Esophagus squamous epithelium (tissue), 5 donors: ENCODE measurements at regions not wholly inside any gene's neighbourhood (a gene's known extent, or its start where the extent isn't known, plus 50 kb on each side); places are given as distances from the start of the nearest gene placed in this dataset.

Experiments
- DNase-seq: peaks from one replicate; lab custom pipeline; 2025; lab: John Stamatoyannopoulos, UW
- H3K27ac ChIP-seq, 4 donors: fragments of 200-600 bp; sonication (generic); one replicate each; pipeline ENCODE4 v1.5.1; 2016 to 2019; ENCODE audit warnings: mild to moderate bottlenecking in 1 of 4
- H3K27me3 ChIP-seq, 4 donors: fragments of 200-600 bp; sonication (generic); 1 replicate in 3 of 4; 2 replicates in 1 of 4; pipeline versions ENCODE4 v1.5.1 to v1.6.0; 2017 to 2021; ENCODE audit warnings: antibody characterized with exemption in 1 of 4
- H3K36me3 ChIP-seq, 3 donors: fragments of 200-600 bp; sonication (generic); one replicate each; pipeline ENCODE4 v1.5.1; 2016 to 2019
- H3K4me1 ChIP-seq, 3 donors: fragments of 200-600 bp; sonication (generic); one replicate each; pipeline ENCODE4 v1.5.1; 2017 to 2019
- H3K4me3 ChIP-seq, 4 donors: fragments of 200-600 bp; sonication (generic); 1 replicate in 3 of 4; 2 replicates in 1 of 4; pipeline ENCODE4 v1.5.1; 2016 to 2019; ENCODE audit warnings: mild to moderate bottlenecking in 2 of 4, moderate library complexity in 1 of 4
- H3K9me3 ChIP-seq, 3 donors: fragments of 200-600 bp; sonication (generic); one replicate each; pipeline ENCODE4 v1.5.1; 2016 to 2019
- POLR2A ChIP-seq, 4 donors: fragments of 450-650 bp; IDR thresholded peaks; one replicate each; pipeline ENCODE4 v1.6.1; 2017; ENCODE audit warnings: antibody characterized with exemption in 4 of 4, mild to moderate bottlenecking in 4 of 4, moderate library complexity in 3 of 4
- WGBS, 2 donors: methylation state at CpG; one replicate each; pipeline ENCODE4 v1.1.5; 2018; 5-methylcytosine and 5-hydroxymethylcytosine counted together
- intact Hi-C: fragments of 100-400 bp; cut with DNase I; formaldehyde crosslinking; loops from one replicate; pipeline ENCODE4 v1.15.0; 2022
- TF ChIP-seq, protein P1 (sequence below), 6 experiments: fragments of 450-650 bp in 4 of 6; fragments of 200-600 bp in 2 of 6; sonication (generic) in 2 of 6; IDR thresholded peaks; one replicate each; pipeline ENCODE4 v1.5.1; 2016 to 2019; ENCODE audit warnings: antibody characterized with exemption in 6 of 6, mild to moderate bottlenecking in 4 of 6, moderate library complexity in 4 of 6
- donor health status: DM: yes; HTN: yes; CAD: no.

- 79 to 82% methylated on average over 4 of the region's 4 CpGs for WGBS, 2 donors
- TF ChIP-seq, protein P1, sequence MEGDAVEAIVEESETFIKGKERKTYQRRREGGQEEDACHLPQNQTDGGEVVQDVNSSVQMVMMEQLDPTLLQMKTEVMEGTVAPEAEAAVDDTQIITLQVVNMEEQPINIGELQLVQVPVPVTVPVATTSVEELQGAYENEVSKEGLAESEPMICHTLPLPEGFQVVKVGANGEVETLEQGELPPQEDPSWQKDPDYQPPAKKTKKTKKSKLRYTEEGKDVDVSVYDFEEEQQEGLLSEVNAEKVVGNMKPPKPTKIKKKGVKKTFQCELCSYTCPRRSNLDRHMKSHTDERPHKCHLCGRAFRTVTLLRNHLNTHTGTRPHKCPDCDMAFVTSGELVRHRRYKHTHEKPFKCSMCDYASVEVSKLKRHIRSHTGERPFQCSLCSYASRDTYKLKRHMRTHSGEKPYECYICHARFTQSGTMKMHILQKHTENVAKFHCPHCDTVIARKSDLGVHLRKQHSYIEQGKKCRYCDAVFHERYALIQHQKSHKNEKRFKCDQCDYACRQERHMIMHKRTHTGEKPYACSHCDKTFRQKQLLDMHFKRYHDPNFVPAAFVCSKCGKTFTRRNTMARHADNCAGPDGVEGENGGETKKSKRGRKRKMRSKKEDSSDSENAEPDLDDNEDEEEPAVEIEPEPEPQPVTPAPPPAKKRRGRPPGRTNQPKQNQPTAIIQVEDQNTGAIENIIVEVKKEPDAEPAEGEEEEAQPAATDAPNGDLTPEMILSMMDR (IDR thresholded peaks at IDR 0.05) = no peak
- TF ChIP-seq POLR2A (IDR thresholded peaks at IDR 0.05) = no peak
- no peaks in the 10 kb centered on the region for H3K4me1 ChIP-seq
- no peaks in the 10 kb centered on the region for H3K36me3 ChIP-seq
- H3K4me3 ChIP-seq = no peak overlapping the region
- DNase-seq = no peak
- no peaks in the 10 kb centered on the region for H3K27me3 ChIP-seq
- H3K9me3 ChIP-seq = no peaks in the 10 kb centered on the region
- H3K27ac ChIP-seq = no peak overlapping the region
- intact Hi-C loops = no loop called here
Measured at GRCh38 chr18:53792762-53793161, 431.7 kb downstream of the MBD2 start.

DNA sequence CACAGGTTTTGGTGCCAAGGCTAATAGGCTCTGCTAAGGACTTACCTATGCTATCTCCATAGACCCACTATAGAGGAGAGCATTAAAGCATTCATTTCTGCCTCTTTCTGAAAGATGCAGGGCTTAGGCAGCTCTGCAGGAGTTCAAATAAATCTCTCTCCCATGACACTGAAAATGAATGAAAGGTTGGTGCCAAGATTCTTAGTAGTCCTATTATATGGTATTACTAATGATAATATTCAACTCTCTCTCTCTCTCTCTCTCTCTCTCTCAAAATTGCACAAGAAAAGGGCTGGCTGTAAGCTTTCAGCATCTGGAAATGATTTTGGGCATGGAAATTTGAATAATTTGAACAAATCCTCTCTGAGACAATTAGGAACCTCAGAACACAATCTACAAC, 433.7 kb downstream of the MBD2 start:
- Histone ChIP-seq H3K4me1 (no peaks in the 10 kb centered on the region), H3K36me3 (no peaks in the 10 kb centered on the region), H3K4me3 (no peak overlapping the region), H3K27ac (no peak overlapping the region), H3K27me3 (no peaks in the 10 kb centered on the region), H3K9me3 (no peaks in the 10 kb centered on the region)
- DNase-seq = no peak
- no peak for TF ChIP-seq POLR2A (IDR thresholded peaks at IDR 0.05)
- TF ChIP-seq, protein P1 (IDR thresholded peaks at IDR 0.05) = no peak
- intact Hi-C loops = no loop called here

GRCh38 chr18:53789376-53790247, 434.9 kb downstream of the MBD2 start:
- Histone ChIP-seq H3K27me3 (no peaks in the 10 kb centered on the region), H3K4me3 (no peak overlapping the region), H3K27ac (no peak overlapping the region), H3K36me3 (no peaks in the 10 kb centered on the region), H3K9me3 (no peaks in the 10 kb centered on the region), H3K4me1 (no peaks in the 10 kb centered on the region)
- WGBS, 2 donors = 57 to 66% methylated on average over 4 of the region's 4 CpGs
- DNase-seq = no peak
- intact Hi-C loops = no loop called here
- TF ChIP-seq, protein P1 (IDR thresholded peaks at IDR 0.05) = no peak

DNA sequence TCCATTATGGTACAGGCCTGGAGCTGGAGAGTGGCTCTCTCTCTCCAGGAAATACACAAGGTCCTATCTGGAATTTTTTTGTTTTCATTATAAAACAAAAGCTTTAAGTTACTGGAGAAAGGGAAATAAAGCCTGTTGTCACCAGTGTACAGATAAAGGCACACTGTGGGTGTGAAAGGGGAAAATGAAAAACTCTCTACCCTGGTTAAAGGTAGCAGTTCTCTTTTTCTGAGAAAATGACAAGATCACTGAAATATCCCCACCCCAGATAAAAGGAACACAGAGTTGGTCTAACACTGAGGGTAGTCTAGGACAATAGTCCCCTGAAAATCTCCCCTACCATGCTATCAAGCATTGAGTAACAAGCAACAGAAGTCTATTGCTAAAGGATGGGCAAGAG, 438.7 kb downstream of the MBD2 start:
- Histone ChIP-seq H3K4me1 (no peaks in the 10 kb centered on the region), H3K36me3 (no peaks in the 10 kb centered on the region), H3K27ac (no peak overlapping the region), H3K4me3 (no peak overlapping the region), H3K9me3 (no peaks in the 10 kb centered on the region), H3K27me3 (no peaks in the 10 kb centered on the region)
- DNase-seq = no peak
- no peak for TF ChIP-seq POLR2A (IDR thresholded peaks at IDR 0.05)
- TF ChIP-seq, protein P1 (IDR thresholded peaks at IDR 0.05) = no peak
- intact Hi-C loops = no loop called here

- H3K4me3 ChIP-seq = no peak overlapping the region
- H3K27me3 ChIP-seq = no peaks in the 10 kb centered on the region
- intact Hi-C loops = no loop called here
- H3K27ac ChIP-seq = no peak overlapping the region
- no peaks in the 10 kb centered on the region for H3K4me1 ChIP-seq
- TF ChIP-seq POLR2A (IDR thresholded peaks at IDR 0.05) = no peak
- whole genome bisulfite sequencing, 2 donors = 0 to 25% methylated on average over 1 of the region's 1 CpG
- H3K36me3 ChIP-seq = no peaks in the 10 kb centered on the region
- peaks cover 0 to 4% (median 0%) of the 10 kb centered on the region in 3 donors for H3K9me3 ChIP-seq
- no peak for DNase-seq
Measured at GRCh38 chr18:53784253-53784652, 440.2 kb downstream of the MBD2 start.
